C4-2B (cell line): ENCODE measurements at regions not wholly inside any gene's neighbourhood (a gene's known extent, or its start where the extent isn't known, plus 50 kb on each side); places are given as distances from the start of the nearest gene placed in this dataset.

ENCODE experiments used
- CTCF ChIP-seq: fragments of 450-650 bp; conservative IDR thresholded peaks from 2 replicates; pipeline ENCODE4 v1.5.1; 2017; ENCODE audit warnings: mild to moderate bottlenecking
- ZFX ChIP-seq: fragments of 450-650 bp; IDR thresholded peaks from 2 replicates; pipeline ENCODE4 v1.6.1; 2017

GRCh38 chr13:44028734-44029133, 149.0 kb downstream of the LACC1 start:
- TF ChIP-seq CTCF (no peak), ZFX (no peak)
